ENCODE measurements at regions not wholly inside any gene's neighbourhood (a gene's known extent, or its start where the extent isn't known, plus 50 kb on each side); places are given as distances from the start of the nearest gene placed in this dataset.

DNA sequence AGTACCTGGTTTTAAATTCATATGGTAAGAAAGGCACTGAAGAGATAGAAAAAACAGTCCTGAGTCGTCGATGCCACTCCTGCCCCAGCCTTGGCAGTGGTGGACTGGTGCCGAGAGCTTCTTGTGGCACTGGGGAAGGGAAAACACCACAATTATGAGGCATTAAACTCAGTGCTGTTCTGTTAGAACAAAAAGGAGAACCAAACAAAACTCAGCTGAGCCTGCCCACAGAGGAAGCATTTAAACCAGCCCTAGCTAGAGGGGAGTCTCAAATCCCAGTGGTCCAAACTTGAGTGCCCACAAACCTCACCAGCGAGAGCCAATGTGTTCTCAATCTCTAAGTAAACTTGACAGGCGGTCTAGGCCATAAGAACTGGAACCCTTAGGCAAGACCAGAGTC lies 1254.5 kb upstream of the FAM98A start:
- TF ChIP-seq POLR2A (IDR thresholded peaks at IDR 0.05): no peak
- no peak for TF ChIP-seq CTCF (IDR thresholded peaks at IDR 0.05)
- no peak for TF ChIP-seq POLR2AphosphoS5 (IDR thresholded peaks at IDR 0.05)

All from prostate gland (tissue), 2 donors.